Activated CD4-positive, CD25-positive, alpha-beta regulatory T cell treated with anti-CD3 and anti-CD28 coated beads, Interleukin-2, amount 50 U/mL, for 72 hours (primary cell): ENCODE measurements at regions not wholly inside any gene's neighbourhood (a gene's known extent, or its start where the extent isn't known, plus 50 kb on each side); places are given as distances from the start of the nearest gene placed in this dataset.
A peak's percentile ranks its signal among the peaks of the same experiment; 100 is the strongest.
"Not testable (repeated sequence)": the region's sequence is repeated elsewhere in the genome, so short reads cannot be mapped to it uniquely, and the experiment has no call there.

ENCODE experiments used
- DNase-seq: peaks from one replicate; pipeline ENCODE4 v3.0.0; 2021

DNA sequence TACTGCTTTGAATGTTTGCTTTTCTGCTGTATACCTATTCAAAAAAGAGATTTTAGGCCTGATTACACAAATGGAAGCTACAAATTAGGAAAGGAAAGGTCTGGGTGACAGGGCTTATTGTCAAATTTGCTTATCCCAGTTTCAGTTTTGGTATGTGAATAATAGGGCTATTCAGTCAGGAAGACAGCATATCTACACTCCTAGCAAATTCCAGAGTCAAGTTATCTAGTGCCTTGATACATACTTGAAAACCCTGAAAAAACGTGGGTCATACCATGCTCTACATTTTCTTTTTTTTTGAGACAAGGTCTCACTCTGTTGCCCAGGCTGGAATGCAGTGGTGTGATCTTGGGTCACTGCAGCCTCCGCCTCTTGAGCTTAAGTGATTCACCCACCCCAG, 59.2 kb upstream of the CCDC180 start:
- DNase-seq = not testable (repeated sequence)

DNA sequence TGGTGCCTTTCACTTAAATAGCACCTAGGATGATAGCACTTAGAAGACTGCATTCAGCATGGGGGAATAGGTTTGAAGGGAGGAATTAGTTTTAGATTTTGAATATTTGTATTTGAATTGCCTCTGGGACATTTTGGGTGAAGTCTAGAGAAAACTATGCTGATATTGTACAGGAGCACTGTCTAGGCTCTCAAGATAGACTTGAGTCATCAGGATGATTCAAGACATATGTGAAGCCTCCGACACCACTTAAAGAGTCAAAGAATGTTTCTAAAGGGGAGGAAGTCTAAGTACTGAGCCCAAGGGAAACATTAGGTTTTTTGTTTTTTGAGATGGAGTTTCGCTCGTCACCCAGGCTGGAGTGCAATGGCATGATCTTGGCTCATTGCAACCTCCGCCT, 63.9 kb upstream of the CCDC180 start:
- no peak for DNase-seq

DNA sequence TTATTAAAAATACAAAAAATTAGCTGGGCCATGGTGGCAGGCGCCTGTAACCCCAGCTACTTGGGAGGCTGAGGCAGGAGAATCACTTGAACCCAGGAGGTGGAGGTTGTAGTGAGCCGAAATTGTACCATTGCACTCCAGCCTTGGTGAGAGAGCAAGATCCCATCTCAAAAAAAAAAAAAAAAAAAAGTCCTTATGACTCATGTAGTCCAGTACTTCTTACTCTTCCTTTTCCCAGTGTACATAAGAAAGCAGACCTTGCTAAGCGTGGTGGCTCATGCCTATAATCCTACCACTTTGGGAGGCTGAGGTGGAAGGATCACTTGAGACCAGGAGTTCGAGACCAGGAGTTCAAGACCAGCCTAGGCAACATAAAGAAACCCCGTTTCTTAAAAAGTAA, 66.0 kb upstream of the CCDC180 start:
- DNase-seq = not testable (repeated sequence)

DNA sequence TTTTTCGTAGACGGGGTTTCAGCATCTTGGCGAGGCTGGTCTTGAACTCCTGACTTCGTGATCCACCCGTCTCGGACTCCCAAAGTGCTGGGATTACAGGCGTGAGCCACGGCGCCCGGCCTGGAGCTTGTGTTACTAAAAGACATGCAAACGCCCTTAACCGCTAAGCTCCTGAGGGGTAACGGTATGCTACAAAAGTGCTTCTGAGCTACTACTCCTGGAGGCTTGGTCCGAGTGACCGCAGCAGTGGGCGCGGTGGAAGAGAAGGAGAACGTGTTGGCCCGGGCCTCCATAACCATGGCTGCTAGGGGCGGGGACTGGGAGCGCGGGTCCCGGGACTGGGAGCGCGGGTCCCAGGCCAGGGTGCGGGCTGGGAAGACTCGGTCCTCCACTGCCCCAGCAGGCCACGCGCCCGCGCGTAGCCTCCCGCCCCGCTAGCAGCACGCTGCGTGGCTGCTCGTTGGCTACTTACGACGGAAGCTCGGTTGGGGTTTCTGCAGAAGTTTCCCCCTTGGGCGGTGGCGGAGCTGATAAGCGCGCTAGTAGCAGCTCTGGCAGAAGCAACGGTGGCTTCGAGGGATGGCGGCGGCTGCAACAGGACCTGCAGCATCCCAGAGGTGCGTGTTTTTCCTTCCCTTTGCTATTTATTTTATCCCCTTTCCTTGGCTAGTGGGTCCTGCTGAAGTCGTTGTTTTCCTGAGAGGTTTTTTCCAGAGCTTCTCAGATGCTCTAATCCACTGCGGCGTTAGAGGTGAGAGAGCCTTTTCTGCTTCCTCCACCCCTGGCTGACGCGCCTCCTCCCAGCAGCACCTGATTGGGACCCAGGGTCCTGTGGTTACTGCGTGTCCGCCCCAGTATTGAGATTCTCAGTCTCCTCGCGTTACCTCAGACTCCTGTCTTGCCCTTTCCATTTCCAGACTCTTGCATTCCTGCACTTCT, 69.2 kb upstream of the CCDC180 start:
- peak; percentile 72 for DNase-seq

DNA sequence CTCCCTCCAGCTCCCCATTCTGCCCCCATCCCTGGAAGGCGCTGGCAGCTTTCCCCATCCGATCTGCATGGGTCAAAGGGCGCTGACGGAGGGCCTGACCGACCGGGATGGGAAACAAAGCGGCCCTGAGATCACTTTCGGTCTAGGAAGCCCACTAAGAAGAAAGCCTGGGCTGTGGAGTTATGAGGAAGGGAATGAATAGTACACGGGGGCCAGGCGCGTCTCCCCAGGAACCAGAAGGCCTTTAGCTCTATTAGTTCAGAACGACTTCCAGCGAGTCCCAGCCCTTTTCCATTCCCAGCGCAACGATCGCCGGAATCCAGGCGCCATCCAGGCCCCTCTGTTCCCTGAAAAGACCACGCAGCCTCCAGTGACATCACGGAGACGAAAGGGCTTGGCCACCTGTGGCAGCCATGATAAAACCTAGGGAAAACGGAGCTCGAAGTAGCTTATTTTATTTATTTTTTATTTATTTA, 70.1 kb upstream of the CCDC180 start:
- no peak for DNase-seq

GRCh38 chr9:97233009-97233400, 74.5 kb upstream of the CCDC180 start:
- DNase-seq = not testable (repeated sequence)

DNA sequence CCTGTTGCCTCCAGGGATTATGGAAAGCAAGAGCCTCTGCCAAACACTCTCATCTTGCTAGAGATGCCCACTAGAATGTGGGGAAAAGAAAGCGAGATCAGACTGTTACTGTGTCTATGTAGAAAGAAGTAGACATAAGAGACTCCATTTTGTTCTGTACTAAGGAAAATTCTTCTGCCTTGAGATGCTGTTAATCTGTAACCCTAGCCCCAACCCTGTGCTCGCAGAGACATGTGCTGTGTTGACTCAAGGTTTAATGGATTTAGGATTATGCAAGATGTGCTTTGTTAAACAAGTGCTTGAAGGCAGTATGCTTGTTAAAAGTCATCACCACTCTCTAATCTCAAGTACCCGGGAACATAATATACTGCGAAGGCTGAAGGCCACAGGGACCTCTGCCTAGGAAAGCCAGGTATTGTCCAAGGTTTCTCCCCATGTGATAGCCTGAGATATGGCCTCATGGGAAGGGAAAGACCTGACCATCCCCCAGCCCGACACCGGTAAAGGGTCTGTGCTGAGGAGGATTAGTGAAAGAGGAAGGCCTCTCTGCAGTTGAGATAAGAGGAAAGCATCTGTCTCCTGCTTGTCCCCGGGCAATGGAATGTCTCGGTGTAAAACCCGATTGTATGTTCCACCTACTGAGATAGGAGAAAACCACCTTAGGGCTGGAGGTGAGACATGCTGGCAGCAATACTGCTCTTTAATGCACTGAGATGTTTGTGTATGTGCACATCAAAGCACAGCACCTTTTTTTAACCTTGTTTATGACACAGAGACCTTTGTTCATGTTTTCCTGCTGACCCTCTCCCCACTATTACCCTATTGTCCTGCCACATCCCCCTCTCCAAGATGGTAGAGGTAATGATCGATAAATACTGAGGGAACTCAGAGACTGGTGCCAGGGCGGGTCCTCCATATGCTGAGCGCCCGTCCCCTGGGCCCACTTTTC, 75.1 kb upstream of the CCDC180 start:
- not testable (repeated sequence) for DNase-seq

GRCh38 chr9:97222393-97222792, 85.1 kb upstream of the CCDC180 start:
- not testable (repeated sequence) for DNase-seq

DNA sequence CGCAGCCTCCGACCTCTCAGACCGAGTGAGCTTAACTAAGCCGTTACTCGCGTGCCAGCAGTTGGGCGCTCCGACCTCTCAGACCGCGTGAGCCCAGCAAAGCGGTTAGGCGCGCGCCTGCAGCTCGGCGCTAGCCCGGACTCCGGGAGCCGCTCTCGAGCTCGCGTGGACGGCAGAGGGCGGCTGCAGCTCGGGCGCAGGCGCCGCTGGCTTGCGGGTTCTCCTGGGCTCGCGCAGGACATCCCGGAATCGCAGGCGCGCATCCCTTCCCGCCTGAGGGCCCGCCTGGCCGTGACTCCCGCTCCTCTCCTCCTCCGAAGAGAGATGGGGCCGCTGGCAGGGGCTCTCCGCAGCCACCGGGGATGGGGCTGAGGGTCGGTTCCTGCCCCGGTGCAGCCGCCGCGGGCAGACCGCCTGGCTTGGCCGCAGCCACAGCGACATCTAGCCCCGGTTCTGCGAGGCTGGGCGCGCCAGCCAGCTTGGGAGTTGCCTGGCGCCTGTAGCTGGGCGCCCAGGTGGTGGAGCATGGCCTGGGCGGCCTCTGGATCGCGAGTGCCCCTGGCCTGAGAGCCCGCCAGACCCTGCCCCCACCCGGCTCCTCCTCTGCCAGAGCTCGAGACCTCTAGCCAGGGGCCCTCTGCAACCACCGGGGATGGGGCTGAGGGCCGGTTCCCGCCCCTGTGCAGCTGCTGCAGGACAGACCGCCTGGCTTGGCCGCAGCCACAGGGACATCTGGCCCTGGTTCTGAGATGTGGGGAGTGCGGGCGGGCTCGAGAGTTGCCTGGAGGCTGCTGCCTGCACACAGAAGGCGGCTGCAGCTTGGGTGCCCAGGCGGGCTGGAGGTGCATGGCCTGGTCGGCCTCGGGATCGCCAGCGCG, 85.7 kb upstream of the CCDC180 start:
- peak; percentile 40 for DNase-seq

DNA sequence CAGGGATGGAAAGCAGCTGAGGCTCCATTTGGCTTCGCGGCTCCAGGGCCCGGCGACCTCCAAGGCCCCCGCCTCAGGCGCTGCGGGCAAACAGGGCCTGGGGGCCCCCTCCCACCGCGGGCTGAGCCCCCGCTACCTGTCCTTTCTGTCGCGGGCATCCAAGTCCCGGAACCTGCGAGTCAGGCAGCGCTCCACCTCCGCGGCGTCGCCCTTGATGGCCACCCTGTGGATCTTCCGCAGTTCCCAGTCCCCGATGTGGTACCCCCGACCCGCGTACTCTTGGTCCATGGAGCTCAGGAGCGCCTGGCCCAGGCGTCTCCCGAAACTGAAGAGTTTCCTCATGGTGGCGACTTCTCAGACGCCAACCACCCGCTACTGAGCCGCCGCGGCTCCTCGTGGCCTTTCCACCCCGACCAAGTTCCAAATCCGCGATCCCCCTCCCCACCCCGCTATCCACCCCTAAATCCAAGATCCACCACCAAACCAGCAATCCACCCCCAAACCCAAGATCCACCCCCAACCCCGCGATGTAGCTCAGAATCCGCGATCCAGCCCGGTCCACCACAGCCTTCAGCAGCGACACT, 86.5 kb upstream of the CCDC180 start:
- DNase-seq = no peak

DNA sequence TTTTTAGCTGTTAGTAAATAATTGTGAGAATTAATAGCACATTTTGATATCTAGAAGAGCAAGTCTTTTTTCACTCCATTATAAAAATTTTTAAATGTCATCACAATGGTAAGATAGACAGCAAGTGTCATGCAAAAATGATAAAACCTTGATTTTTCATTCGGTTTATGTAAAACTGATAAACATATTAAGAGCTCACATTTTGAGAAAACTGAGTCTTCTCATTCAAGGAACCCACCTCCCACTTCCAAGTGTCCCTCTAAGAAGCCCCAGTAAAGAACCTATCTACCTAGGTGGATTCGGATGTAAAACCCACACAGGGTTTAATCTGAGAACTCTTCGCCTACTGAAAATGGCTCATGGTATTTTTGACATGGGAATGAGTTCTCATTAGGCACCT, 87.1 kb upstream of the CCDC180 start:
- DNase-seq = not testable (repeated sequence)

- DNase-seq = not testable (repeated sequence)
Measured at GRCh38 chr9:97219443-97220140, 87.9 kb upstream of the CCDC180 start.

DNA sequence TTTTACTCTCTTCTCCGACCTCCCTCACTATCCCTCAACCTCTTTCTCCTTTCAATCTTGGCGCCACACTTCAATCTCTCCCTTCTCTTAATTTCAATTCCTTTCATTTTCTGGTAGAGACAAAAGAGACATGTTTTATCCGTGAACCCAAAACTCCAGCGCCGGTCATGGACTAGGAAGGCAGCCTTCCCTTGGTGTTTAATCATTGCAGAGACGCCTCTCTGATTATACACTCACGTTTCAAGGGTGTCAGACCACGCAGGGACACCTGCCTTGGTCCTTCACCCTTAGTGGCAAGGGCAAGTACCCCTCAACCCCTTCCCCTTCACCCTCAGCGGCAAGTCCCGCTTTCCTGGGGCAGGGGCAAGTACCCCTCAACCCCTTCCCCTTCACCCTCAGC, 92.3 kb upstream of the CCDC180 start:
- not testable (repeated sequence) for DNase-seq

DNA sequence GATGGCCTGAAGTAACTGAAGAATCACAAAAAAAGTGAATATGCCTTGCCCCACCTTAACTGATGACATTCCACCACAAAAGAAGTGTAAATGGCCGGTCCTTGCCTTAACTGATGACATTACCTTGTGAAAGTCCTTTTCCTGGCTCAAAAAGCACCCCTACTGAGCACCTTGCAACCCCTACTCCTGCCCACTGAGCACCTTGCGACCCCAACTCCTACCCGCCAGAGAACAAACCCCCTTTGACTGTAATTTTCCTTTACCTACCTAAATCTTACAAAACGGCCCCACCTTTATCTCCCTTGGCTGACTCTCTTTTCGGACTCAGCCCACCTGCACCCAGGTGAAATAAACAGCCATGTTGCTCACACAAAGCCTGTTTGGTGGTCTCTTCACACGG, 92.9 kb upstream of the CCDC180 start:
- not testable (repeated sequence) for DNase-seq

DNA sequence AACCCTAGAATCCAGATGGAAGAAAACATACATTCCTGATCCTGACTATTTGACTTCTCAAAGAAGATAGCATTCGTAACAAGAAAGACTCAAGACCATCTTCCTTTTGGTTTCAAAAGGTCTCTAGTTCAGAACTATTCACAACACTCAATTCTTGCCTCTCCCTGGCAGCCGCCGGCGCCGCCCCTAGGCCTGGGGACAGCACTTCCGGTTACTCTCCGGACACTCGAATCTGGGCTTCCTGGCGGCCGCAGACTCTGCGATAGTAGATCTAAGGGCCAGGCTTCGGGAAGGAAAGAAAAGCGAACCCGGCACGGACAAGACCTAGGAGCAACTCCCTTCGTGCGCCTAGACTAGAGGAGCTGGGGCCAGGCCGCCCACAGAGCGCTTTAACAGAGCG, 107.8 kb upstream of the CCDC180 start:
- not testable (repeated sequence) for DNase-seq

- not testable (repeated sequence) for DNase-seq
Measured at GRCh38 chr9:97193767-97194166, 113.7 kb upstream of the CCDC180 start.

DNA sequence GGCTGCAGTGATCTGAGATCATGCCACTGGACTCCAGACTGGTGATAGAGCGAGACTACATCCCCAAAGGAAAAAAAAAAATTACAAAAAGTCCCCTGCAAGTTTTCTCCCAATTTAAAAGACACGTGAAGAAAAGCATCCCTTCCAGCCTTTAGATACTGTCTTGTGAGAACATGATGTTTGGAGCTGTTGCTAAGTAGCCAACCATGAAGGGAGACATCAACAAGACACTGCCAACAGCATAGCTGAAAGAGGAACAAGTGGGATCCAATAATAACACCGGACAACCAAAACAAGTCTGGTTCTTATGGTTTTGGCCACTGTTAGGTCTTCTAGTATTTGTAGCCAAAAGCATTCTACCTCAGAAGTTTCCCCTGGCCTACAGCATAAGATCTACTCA, 118.9 kb upstream of the CCDC180 start:
- no peak for DNase-seq

DNA sequence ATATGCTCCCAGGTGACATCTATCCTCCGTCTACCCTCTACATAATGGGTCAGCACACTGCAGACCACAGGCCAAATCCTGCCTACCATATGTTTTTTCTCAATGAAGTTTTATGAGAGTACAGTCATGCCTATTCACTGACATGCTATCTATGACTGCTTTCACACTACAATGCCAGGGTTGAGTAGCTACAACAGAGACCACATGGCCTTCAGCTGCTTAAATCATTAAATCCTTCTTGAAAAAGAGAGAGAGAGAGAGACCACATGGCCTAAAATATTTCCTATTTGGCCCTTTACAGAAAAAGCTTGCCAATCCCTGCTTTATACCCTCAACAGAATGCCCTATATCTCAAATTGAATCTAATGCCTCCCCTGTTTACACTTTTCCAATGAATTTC, 119.8 kb upstream of the CCDC180 start:
- not testable (repeated sequence) for DNase-seq

- DNase-seq = no peak
Measured at GRCh38 chr9:97186493-97186892, 121.0 kb upstream of the CCDC180 start.

DNA sequence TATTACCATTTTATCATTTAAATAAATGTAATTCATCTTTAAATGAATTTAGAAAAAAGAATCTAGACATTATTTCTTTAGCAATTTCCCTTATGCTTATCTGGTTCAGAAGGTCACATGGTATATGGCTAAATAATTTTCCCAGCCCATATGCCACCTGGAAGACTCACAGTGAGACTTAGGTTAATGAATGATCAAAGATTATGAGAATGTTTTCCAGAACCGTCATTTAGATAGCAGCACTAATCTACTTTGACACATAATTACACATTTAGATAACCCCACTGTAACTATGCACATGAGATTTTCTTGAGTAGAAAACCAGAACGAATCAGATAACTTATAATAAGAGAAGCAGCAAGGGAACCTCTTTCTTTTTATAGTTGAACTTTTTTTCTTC, 124.9 kb upstream of the CCDC180 start:
- not testable (repeated sequence) for DNase-seq

DNA sequence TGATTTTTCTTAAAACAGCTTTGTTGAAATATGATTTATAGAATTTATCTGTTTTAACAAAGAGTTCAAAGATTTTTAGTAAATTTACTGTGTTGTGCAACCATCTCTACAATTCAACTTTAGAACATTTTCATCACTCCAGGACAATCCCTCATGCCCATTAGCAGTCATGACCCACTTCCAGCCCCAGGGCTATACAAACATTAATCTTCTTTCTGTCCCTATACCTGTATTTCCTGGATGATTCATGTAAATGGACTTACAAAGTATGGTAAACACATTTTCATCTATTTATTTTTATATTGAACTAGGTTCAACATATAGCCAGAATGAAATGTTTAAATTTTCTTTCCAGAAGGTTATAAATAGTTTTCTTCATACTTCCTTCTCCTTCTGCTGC, 127.8 kb upstream of the CCDC180 start:
- DNase-seq = no peak
